H4 (cell line): ENCODE measurements at regions not wholly inside any gene's neighbourhood (a gene's known extent, or its start where the extent isn't known, plus 50 kb on each side); places are given as distances from the start of the nearest gene placed in this dataset.

Experiments used
- DNase-seq: peaks from one replicate; pipeline ENCODE4 v3.0.0-alpha.2; 2015; ENCODE audit warnings: low spot score

DNA sequence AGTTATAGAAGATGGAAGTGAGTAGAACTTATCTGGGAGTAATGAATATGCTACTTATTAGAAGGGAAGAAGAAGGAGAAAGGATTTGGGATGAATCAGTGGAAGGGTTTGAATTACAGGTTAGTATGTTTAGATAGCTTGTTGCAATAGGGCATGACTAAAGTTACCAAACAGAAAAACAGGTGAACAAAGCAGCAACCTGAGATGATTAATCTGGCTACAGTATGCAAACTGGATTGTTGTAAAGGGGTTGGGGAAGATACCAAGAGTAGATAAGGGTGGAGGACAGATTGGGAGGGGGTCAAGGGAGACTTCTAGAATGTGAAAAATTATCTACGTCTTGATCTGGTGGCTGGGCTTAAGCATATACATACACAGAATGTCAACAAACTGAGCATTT, 73.4 kb upstream of the CLEC14A start:
- no peak for DNase-seq

- DNase-seq, result no peak
Observed at GRCh38 chr14:38316922-38317321, 61.0 kb upstream of the CLEC14A start.

DNA sequence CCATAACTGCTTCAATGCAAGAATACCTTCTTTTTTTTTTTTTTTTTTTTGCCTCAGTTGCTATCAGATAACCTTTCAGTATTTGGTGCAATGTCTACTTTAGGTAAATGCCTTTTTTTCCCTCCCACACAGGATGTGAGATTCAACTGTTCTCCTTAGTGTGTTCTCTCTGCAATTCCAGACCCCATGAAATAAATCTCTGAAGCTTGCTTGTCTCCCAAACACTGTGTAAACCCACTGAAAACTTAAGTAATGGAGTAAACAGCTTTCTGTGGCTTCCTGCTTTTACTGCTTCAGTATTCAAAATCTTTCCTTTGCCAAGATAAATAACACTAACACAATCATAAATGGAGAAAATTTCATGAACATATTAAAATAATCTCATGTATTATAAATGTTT, 55.8 kb upstream of the CLEC14A start:
- no peak for DNase-seq

DNA sequence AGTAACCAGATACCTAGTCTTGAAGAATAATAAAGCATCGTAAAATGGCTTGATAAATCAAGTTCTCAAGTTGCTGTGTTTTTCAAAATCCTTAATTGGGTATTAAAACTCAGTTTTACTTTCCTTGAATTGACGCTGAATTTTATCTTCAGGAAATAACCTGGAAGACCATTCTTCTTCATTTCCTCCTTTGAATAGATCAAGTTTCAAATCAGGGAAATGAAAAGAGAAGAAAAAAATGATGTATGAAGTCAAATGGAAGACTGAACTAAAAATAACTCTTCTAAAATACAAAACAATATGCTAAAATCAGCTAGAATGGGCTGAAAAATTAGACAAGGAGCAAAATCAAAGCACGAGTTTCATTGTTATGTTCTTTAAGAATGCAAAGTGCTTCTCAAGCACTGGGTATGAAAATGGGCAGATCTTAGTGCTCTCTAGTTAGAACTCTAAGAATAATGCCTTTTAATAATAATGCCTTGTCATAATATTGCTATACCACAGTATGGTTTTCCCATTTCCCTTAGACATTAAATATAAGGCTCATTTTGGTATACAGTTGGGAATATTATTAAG, 54.6 kb upstream of the CLEC14A start:
- no peak for DNase-seq

- DNase-seq, result no peak
Observed at GRCh38 chr14:38309522-38310277, 53.8 kb upstream of the CLEC14A start.
